HepG2 (cell line): ENCODE measurements at regions not wholly inside any gene's neighbourhood (a gene's known extent, or its start where the extent isn't known, plus 50 kb on each side); places are given as distances from the start of the nearest gene placed in this dataset.

Experiments used
- ATAC-seq: fragments of 200-7000 bp; cut with Tn5 transposase; 3 replicates; pipeline ENCODE4 v1.9.1; 2020; ENCODE audit warnings: mild to moderate bottlenecking, moderate library complexity
- BruUV-seq: library from RNA; stranded (reverse); fragments of 400-500 nt; replicated peaks from 2 replicates; lab custom pipeline; 2021; lab: Mats Ljungman, UMichigan
- CTCF ChIA-PET: fragments of 300-600 bp; formaldehyde crosslinking; extraction: SDS; loops from one replicate; lab custom pipeline; 2021; ENCODE audit warnings: low total read pairs, inconsistent platforms, low intra/inter-chr PET ratio; lab: Yijun Ruan, JAX
- POLR2A ChIA-PET: fragments of 350-600 bp; sonication (Branson Sonifier 250); formaldehyde crosslinking; loops from one replicate; lab custom pipeline; 2020; ENCODE audit warnings: antibody characterized with exemption, inconsistent platforms; lab: Yijun Ruan, JAX
- DNase-seq: peaks from one replicate; pipeline ENCODE4 v3.0.0-alpha.2; 2015; ENCODE audit warnings: low spot score
- FAIRE-seq: peaks from 3 replicates; lab custom pipeline; 2011; peaks lifted over from hg19 to GRCh38; lab: Jason Lieb, UNC
- H2AFZ ChIP-seq: one replicate; pipeline ENCODE4 v1.6.1; 2011; ENCODE audit warnings: low read length, inconsistent platforms
- H3K27ac ChIP-seq: fragments of 300-600 bp; 3 replicates; pipeline ENCODE4 v1.8.0; 2011; ENCODE audit warnings: mixed run types, mild to moderate bottlenecking, mixed read lengths, low read length, inconsistent platforms; ENCODE audit not compliant: insufficient read depth; ENCODE audit errors: extremely low read length
- H3K27me3 ChIP-seq, 2 experiments: fragments of 200-600 bp in 1 of 2; 2 replicates in 1 of 2; 3 replicates in 1 of 2; pipeline versions ENCODE4 v1.6.0 to v1.8.0; 2011; ENCODE audit warnings: low read length in 2 of 2, mild to moderate bottlenecking in 2 of 2, moderate library complexity in 2 of 2, inconsistent platforms in 1 of 2; ENCODE audit not compliant: insufficient read depth in 2 of 2, control insufficient read depth in 1 of 2
- H3K36me3 ChIP-seq, 2 experiments: fragments of 200-600 bp in 1 of 2; replicated peaks in 1 of 2; 2 replicates in 1 of 2; 3 replicates in 1 of 2; pipeline versions ENCODE4 v1.5.1 to v1.8.0; 2011; ENCODE audit warnings: low read length in 2 of 2, inconsistent platforms in 1 of 2; ENCODE audit not compliant: insufficient read depth in 2 of 2, control insufficient read depth in 1 of 2
- H3K4me1 ChIP-seq: 2 replicates; pipeline ENCODE4 v1.5.1; 2012; ENCODE audit warnings: low read length, inconsistent platforms; ENCODE audit not compliant: insufficient read depth
- H3K4me2 ChIP-seq: 2 replicates; pipeline ENCODE4 v1.6.0; 2011; ENCODE audit warnings: low read depth, low read length, inconsistent platforms
- H3K4me3 ChIP-seq, 3 experiments: fragments of 200-600 bp in 1 of 3; sonication (generic), shearing (Covaris generic) in 1 of 3; replicated peaks in 1 of 3; 2 replicates each; pipeline ENCODE4 v1.5.1; 2011 to 2016; ENCODE audit warnings: low read length in 3 of 3, inconsistent platforms in 2 of 3, low read depth in 2 of 3, mild to moderate bottlenecking in 2 of 3, control low read depth in 1 of 3, mixed read lengths in 1 of 3; ENCODE audit not compliant: insufficient read depth in 1 of 3
- H3K79me2 ChIP-seq: one replicate; pipeline ENCODE4 v1.6.1; 2011; ENCODE audit warnings: low read length, inconsistent platforms; ENCODE audit not compliant: insufficient read depth
- H3K9ac ChIP-seq: 2 replicates; pipeline ENCODE4 v1.6.0; 2011; ENCODE audit warnings: mild to moderate bottlenecking, low read depth, low read length, inconsistent platforms; ENCODE audit not compliant: insufficient read depth
- H3K9me3 ChIP-seq: 2 replicates; pipeline ENCODE4 v1.5.1; 2012; ENCODE audit warnings: mild to moderate bottlenecking, low read length
- H4K20me1 ChIP-seq: 2 replicates; pipeline ENCODE4 v1.6.0; 2011; ENCODE audit warnings: inconsistent platforms, mild to moderate bottlenecking, low read length, moderate library complexity; ENCODE audit not compliant: insufficient read depth
- CEBPZ ChIP-seq: IDR thresholded peaks from 2 replicates; pipeline ENCODE4 v1.6.1; 2012; ENCODE audit warnings: low read length, improper control_type of control experiment
- HDAC6 ChIP-seq: fragments of 200-600 bp; sonication (generic); IDR thresholded peaks from 2 replicates; pipeline ENCODE4 v1.7.0; 2017; ENCODE audit warnings: mild to moderate bottlenecking, antibody characterized with exemption, low read length, low read depth
- KDM1A ChIP-seq: IDR thresholded peaks from 2 replicates; pipeline ENCODE4 v1.6.1; 2016; ENCODE audit warnings: missing compliant biosample characterization
- NFYC ChIP-seq: IDR thresholded peaks from 2 replicates; pipeline ENCODE4 v1.6.1; 2016; ENCODE audit warnings: missing genetic modification reagents, missing compliant biosample characterization
- PAX8 ChIP-seq: sonication (generic); formaldehyde crosslinking; IDR thresholded peaks from 2 replicates; pipeline ENCODE4 v1.8.0; 2022; ENCODE audit warnings: mild to moderate bottlenecking, missing genetic modification reagents, borderline replicate concordance
- SP1 ChIP-seq, 2 experiments: fragments of 450-650 bp in 1 of 2; sonication (generic) in 1 of 2; formaldehyde crosslinking in 1 of 2; IDR thresholded peaks; 2 replicates each; pipeline versions ENCODE4 v1.4.0 to v1.6.1; 2016 to 2020; ENCODE audit warnings: missing genetic modification reagents in 1 of 2
- TAF1 ChIP-seq: sonication (generic); formaldehyde crosslinking; IDR thresholded peaks from 2 replicates; pipeline ENCODE4 v1.4.0; 2020; ENCODE audit warnings: missing genetic modification reagents
- ZNF296 ChIP-seq: sonication (generic); formaldehyde crosslinking; conservative IDR thresholded peaks from 2 replicates; pipeline ENCODE4 v1.5.0; 2020; ENCODE audit warnings: mild to moderate bottlenecking, missing genetic modification reagents
- ZNF562 ChIP-seq: sonication (generic); formaldehyde crosslinking; IDR thresholded peaks from 2 replicates; pipeline ENCODE4 v1.8.0; 2022; ENCODE audit warnings: missing genetic modification reagents, borderline replicate concordance
- ZNF781 ChIP-seq: sonication (generic); formaldehyde crosslinking; IDR thresholded peaks from 2 replicates; pipeline ENCODE4 v1.5.1; 2020; ENCODE audit warnings: borderline replicate concordance, mild to moderate bottlenecking, missing genetic modification reagents; ENCODE audit errors: not compliant biosample characterization
- ZSCAN20 ChIP-seq: sonication (generic); formaldehyde crosslinking; IDR thresholded peaks from 2 replicates; pipeline ENCODE4 v1.4.0; 2020; ENCODE audit warnings: missing genetic modification reagents, mild to moderate bottlenecking, borderline replicate concordance
- ZSCAN25 ChIP-seq: sonication (generic); formaldehyde crosslinking; IDR thresholded peaks from 2 replicates; pipeline ENCODE4 v1.8.0; 2022; ENCODE audit warnings: mild to moderate bottlenecking, missing genetic modification reagents
- WGBS: methylation state at CpG from one replicate; pipeline ENCODE4 v1.1.6; 2017; ENCODE audit warnings: low lambda C conversion rate; 5-methylcytosine and 5-hydroxymethylcytosine counted together
- in situ Hi-C: cut with HindIII; loops from 2 replicates; pipeline ENCODE4 v1.10.0; 2017; ENCODE audit warnings: low pct_unique_long_range_greater_than_20kb; ENCODE audit not compliant: extremely low pct_ligation_motif_present
- intact Hi-C: fragments of 100-400 bp; cut with micrococcal nuclease; formaldehyde crosslinking; loops from one replicate; pipeline ENCODE4 v1.10.0; 2022; ENCODE audit not compliant: unreplicated experiment

GRCh38 chrX:20420058-20420457, 153.3 kb upstream of the RPS6KA3 start:
- CTCF ChIA-PET, result no interaction called here
- no peak for DNase-seq
- Histone ChIP-seq H3K9ac (no peak overlapping the region), H3K9me3 (no peaks in the 10 kb centered on the region), H4K20me1 (no peaks in the 10 kb centered on the region), H3K27ac (no peak overlapping the region), H3K4me3 (no peak overlapping the region), H3K79me2 (no peaks in the 10 kb centered on the region)
- TF ChIP-seq ZNF296 (CRISPR knock-in tag) (no peak), PAX8 (CRISPR knock-in tag) (no peak), SP1 (IDR thresholded peaks at IDR 0.05) (no peak), SP1 (CRISPR knock-in tag; IDR thresholded peaks at IDR 0.05) (no peak), ZSCAN20 (CRISPR knock-in tag) (no peak), KDM1A (CRISPR knock-in tag) (no peak), TAF1 (CRISPR knock-in tag) (no peak), CEBPZ (no peak), ZNF562 (CRISPR knock-in tag) (no peak), ZNF781 (CRISPR knock-in tag) (no peak), NFYC (CRISPR knock-in tag) (no peak), HDAC6 (no peak), ZSCAN25 (CRISPR knock-in tag) (no peak)
- TF ChIP-seq, all 625 proteins: peak for 0
- peaks cover 8% of the 10 kb centered on the region for H3K4me1 ChIP-seq
- no TSS peak for BruUV-seq
- FAIRE-seq (no peak), ATAC-seq (no peak)
- H3K27me3 ChIP-seq, result no peaks in the 10 kb centered on the region
- POLR2A ChIA-PET, result no interaction called here
- H3K36me3 ChIP-seq, result no peaks in the 10 kb centered on the region
- in situ Hi-C loops, result no loop called here
- H2AFZ ChIP-seq, result no peak overlapping the region
- no peak overlapping the region for H3K4me2 ChIP-seq
- intact Hi-C loops, result no loop called here
- 91% methylated on average over 2 of the region's 2 CpGs for WGBS
